Posterior cingulate gyrus (tissue), 11 donors: ENCODE measurements at regions not wholly inside any gene's neighbourhood (a gene's known extent, or its start where the extent isn't known, plus 50 kb on each side); places are given as distances from the start of the nearest gene placed in this dataset.
"Not testable (repeated sequence)": the region's sequence is repeated elsewhere in the genome, so short reads cannot be mapped to it uniquely, and the experiment has no call there.

Experiments
- DNase-seq, 10 donors: peaks; one replicate each; pipeline versions ENCODE4 v3.0.0 to v3.0.0-alpha.2; 2020 to 2021; ENCODE audit warnings: mixed read lengths in 3 of 10
- intact Hi-C: fragments of 100-400 bp; cut with DNase I; formaldehyde crosslinking; loops from one replicate; pipeline ENCODE4 v1.15.1; 2023

DNA sequence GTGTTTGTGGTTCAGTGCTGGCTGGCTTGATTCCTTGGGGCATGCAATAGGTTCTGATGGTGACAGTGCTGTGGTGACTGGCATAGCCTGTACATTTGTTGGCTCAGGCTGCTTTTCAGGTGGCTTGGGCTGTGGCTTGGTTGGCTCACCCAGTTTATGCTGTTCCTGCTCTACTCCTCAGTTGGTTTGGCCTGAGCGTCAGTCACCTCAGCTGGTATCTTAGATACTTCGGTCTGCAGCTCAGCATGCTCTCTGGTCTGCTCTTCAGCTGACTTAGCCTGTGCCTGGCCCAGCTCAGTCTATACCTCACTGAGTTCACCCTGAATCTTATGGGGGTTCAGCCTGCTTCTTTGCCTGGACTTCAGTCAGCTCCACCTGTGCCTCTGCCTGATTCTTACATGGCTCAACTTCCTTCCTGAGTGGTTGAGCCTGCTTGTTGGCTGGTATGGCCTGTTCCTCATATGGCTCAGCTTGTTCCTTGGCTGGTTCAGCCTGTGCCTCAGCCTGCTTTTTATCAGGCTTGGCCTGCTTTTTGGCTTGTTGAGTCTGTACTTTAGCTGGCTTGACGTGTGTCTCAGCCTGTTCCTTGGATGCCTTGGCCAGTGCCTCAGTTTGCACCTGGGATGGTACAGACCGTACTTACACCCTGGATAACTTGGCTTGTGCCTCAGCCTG, 170.6 kb downstream of the MSN start:
- DNase-seq, result no peak
- intact Hi-C loops, result no loop called here

DNA sequence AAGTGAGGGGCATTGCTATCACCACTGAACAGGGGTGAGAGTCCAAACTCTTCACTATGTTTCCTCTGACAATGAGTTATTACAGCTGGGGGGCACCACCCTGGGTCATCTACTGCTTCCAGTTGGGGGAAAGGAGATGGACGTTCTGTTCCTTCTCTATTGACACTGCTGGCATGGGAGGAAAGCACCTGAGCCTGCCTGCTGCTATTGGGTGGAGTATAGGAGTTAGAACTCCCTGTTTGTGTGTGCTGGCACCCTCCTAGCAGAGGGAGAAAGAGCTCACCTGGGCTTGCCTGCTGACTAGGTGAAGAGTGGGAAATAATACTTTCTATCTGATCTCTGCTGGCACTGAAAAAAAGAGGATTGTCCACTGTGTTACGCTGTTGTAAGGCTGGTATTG, 163.8 kb downstream of the MSN start:
- DNase-seq, result no peak
- intact Hi-C loops, result no loop called here

GRCh38 chrX:65828599-65828998, 161.1 kb downstream of the MSN start:
- intact Hi-C loops, result no loop called here
- no peak for DNase-seq

GRCh38 chrX:65825226-65825625, 157.8 kb downstream of the MSN start:
- DNase-seq, intact Hi-C loops: not testable (repeated sequence)

GRCh38 chrX:65821721-65822496, 154.5 kb downstream of the MSN start:
- intact Hi-C loops, result no loop called here
- DNase-seq, result peak in 2 of 10 donors; percentile 72 to 82

- intact Hi-C loops, result not testable (repeated sequence)
These were observed 152.5 kb downstream of the MSN start for GRCh38 chrX:65819983-65820382.

DNA sequence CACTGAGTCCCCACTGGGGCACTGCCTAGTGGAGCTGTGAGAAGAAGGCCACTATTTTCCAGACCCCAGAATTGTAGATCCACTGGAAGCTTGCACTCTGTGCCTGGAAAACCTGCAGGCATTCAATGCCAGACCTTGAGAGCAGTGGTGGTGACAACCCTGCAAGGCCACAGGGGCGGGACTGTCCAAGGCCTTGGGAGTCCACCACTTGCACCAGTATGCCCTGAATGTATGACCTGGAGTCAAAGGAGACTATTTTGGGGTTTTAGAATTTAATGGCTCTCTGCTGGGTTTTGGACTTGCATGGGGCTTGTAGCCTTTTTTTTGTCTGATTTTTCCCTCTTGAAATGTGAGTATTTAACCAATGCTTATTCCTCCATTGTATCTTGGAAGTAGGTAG, 145.8 kb downstream of the MSN start:
- intact Hi-C loops, result no loop called here
- no peak for DNase-seq

More at GRCh38 chrX:65819983-65820382, 152.5 kb downstream of the MSN start:
- DNase-seq, result not testable (repeated sequence)

GRCh38 chrX:65811558-65812228, 144.2 kb downstream of the MSN start:
- no peak for DNase-seq
- intact Hi-C loops, result no loop called here
